Esophagus squamous epithelium (tissue), 4 donors: ENCODE measurements at regions not wholly inside any gene's neighbourhood (a gene's known extent, or its start where the extent isn't known, plus 50 kb on each side); places are given as distances from the start of the nearest gene placed in this dataset.

Source experiments
- CTCF ChIP-seq, 6 experiments: fragments of 450-650 bp in 4 of 6; fragments of 200-600 bp in 2 of 6; sonication (generic) in 2 of 6; IDR thresholded peaks; one replicate each; pipeline ENCODE4 v1.5.1; 2016 to 2019; ENCODE audit warnings: antibody characterized with exemption in 6 of 6, mild to moderate bottlenecking in 4 of 6, moderate library complexity in 4 of 6
- POLR2A ChIP-seq, 4 donors: fragments of 450-650 bp; IDR thresholded peaks; one replicate each; pipeline ENCODE4 v1.6.1; 2017; ENCODE audit warnings: antibody characterized with exemption in 4 of 4, mild to moderate bottlenecking in 4 of 4, moderate library complexity in 3 of 4

DNA sequence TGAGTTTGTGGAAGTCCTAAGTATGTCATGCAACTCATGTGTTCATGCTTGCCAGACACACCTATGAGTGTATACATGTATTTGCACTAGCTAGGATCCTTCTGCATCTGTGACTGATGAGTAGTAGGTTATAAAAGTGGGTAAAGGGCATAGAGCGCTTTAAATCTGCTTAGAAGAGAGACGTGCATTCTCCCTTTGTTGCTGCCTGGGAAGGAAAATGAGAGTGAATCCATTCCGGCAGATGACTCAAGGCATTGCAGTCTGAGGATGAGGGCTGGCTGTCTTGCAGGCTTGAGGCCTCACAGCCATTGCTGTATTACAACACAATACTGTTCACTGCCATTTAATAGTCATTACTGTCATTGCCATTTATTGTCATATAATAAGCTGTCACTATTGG lies 120.8 kb upstream of the UMPS start:
- no peak for TF ChIP-seq CTCF (IDR thresholded peaks at IDR 0.05)
- TF ChIP-seq POLR2A (IDR thresholded peaks at IDR 0.05): no peak
